Endothelial cell of umbilical vein (primary cell): ENCODE measurements at regions not wholly inside any gene's neighbourhood (a gene's known extent, or its start where the extent isn't known, plus 50 kb on each side); places are given as distances from the start of the nearest gene placed in this dataset.

ENCODE experiments used
- BruUV-seq: library from RNA; stranded (reverse); fragments of 400-500 nt; replicated peaks from 2 replicates; lab custom pipeline; 2021; lab: Mats Ljungman, UMichigan
- CTCF ChIA-PET: fragments of 300-600, 350-600 bp; sonication (Branson Sonifier 250); formaldehyde crosslinking; loops from one replicate; lab custom pipeline; 2021; ENCODE audit warnings: antibody characterized with exemption, inconsistent platforms; lab: Charles Lee
- POLR2A ChIA-PET: fragments of 300-600, 350-600 bp; sonication (Branson Sonifier 250); formaldehyde crosslinking; loops from one replicate; lab custom pipeline; 2021; ENCODE audit warnings: antibody characterized with exemption, inconsistent platforms; lab: Charles Lee
- DNase-seq: peaks from one replicate; pipeline ENCODE4 v3.0.0-alpha.2; 2011; ENCODE audit warnings: low read depth, low spot score
- FAIRE-seq: peaks from 2 replicates; lab custom pipeline; 2011; peaks lifted over from hg19 to GRCh38; lab: Jason Lieb, UNC
- H2AFZ ChIP-seq: 2 replicates; pipeline ENCODE4 v1.6.0; 2012; ENCODE audit warnings: low read depth, low read length, control low read depth, inconsistent platforms
- H3K27ac ChIP-seq: 2 replicates; pipeline ENCODE4 v1.5.1; 2011; ENCODE audit warnings: low read depth, mild to moderate bottlenecking, control low read depth, low read length, moderate library complexity; ENCODE audit not compliant: insufficient read depth
- H3K27me3 ChIP-seq, 2 experiments: 2 replicates each; pipeline versions ENCODE4 v1.6.0 to v1.6.1; 2011; ENCODE audit warnings: low read length in 2 of 2, mixed read lengths in 1 of 2; ENCODE audit not compliant: control insufficient read depth in 2 of 2, insufficient read depth in 2 of 2
- H3K36me3 ChIP-seq, 2 experiments: 2 replicates in 1 of 2; 3 replicates in 1 of 2; pipeline ENCODE4 v1.5.1; 2011; ENCODE audit warnings: low read length in 2 of 2, mild to moderate bottlenecking in 1 of 2, moderate library complexity in 1 of 2; ENCODE audit not compliant: control insufficient read depth in 2 of 2, insufficient read depth in 2 of 2; ENCODE audit errors: extremely low read depth in 1 of 2
- H3K4me1 ChIP-seq: 3 replicates; pipeline ENCODE4 v1.5.1; 2011; ENCODE audit warnings: mild to moderate bottlenecking, low read length; ENCODE audit not compliant: control insufficient read depth, insufficient read depth; ENCODE audit errors: extremely low read depth
- H3K4me2 ChIP-seq: 2 replicates; pipeline ENCODE4 v1.6.1; 2011; ENCODE audit warnings: low read length, control low read depth, mixed read lengths; ENCODE audit not compliant: insufficient read depth
- H3K4me3 ChIP-seq, 3 experiments: fragments of 200-600 bp in 1 of 3; sonication (generic), shearing (Covaris generic) in 1 of 3; replicated peaks in 1 of 3; 2 replicates each; pipeline ENCODE4 v1.5.1; 2011 to 2016; ENCODE audit warnings: control low read depth in 3 of 3, low read length in 3 of 3, mild to moderate bottlenecking in 2 of 3, inconsistent platforms in 1 of 3, low read depth in 1 of 3, moderate library complexity in 1 of 3; ENCODE audit not compliant: insufficient read depth in 1 of 3
- H3K79me2 ChIP-seq: 2 replicates; pipeline ENCODE4 v1.6.0; 2012; ENCODE audit warnings: low read length, inconsistent platforms; ENCODE audit not compliant: control insufficient read depth, insufficient read depth
- H3K9ac ChIP-seq: replicated peaks from 2 replicates; pipeline ENCODE3; 2011; ENCODE audit warnings: low read length, control low read depth; ENCODE audit not compliant: insufficient read depth; ENCODE audit errors: extremely low read depth
- H3K9me1 ChIP-seq: replicated peaks from 3 replicates; pipeline ENCODE4 v1.6.0; 2011; ENCODE audit warnings: mild to moderate bottlenecking, low read length; ENCODE audit not compliant: control insufficient read depth, insufficient read depth; ENCODE audit errors: extremely low read depth
- H3K9me3 ChIP-seq: replicated peaks from 2 replicates; pipeline ENCODE4 v1.5.1; 2012; ENCODE audit warnings: low read length, inconsistent platforms; ENCODE audit not compliant: control insufficient read depth, insufficient read depth
- H4K20me1 ChIP-seq: replicated peaks from 2 replicates; pipeline ENCODE3; 2011; ENCODE audit warnings: mild to moderate bottlenecking, low read length; ENCODE audit not compliant: control insufficient read depth, insufficient read depth; ENCODE audit errors: extremely low read depth
- FOS ChIP-seq: IDR thresholded peaks from 2 replicates; pipeline ENCODE4 v1.6.1; 2011; ENCODE audit warnings: mild to moderate bottlenecking, low read length, moderate library complexity, borderline replicate concordance; ENCODE audit not compliant: insufficient read depth
- GATA2 ChIP-seq: IDR thresholded peaks from 2 replicates; pipeline ENCODE4 v1.7.0; 2011; ENCODE audit warnings: low read depth, mild to moderate bottlenecking, moderate library complexity, mixed read lengths, low read length; ENCODE audit not compliant: insufficient read length, insufficient read depth
- JUN ChIP-seq: IDR thresholded peaks from 2 replicates; pipeline ENCODE4 v1.6.1; 2011; ENCODE audit warnings: borderline replicate concordance, low read depth; ENCODE audit not compliant: insufficient read length, insufficient read depth
- MYC ChIP-seq: IDR thresholded peaks from one replicate; pipeline ENCODE4 v1.6.1; 2011; ENCODE audit warnings: mild to moderate bottlenecking, low read depth, low read length
- POLR2A ChIP-seq: IDR thresholded peaks from 2 replicates; pipeline ENCODE4 v1.6.1; 2012; ENCODE audit warnings: low read depth, mild to moderate bottlenecking, control low read depth, low read length
- POLR2AphosphoS5 ChIP-seq: IDR thresholded peaks from 2 replicates; pipeline ENCODE4 v1.6.1; 2012; ENCODE audit warnings: low read depth, mild to moderate bottlenecking, control low read depth, low read length, moderate library complexity; ENCODE audit not compliant: insufficient read depth
- dilution Hi-C: fragments of 300-500 bp; cut with MboI; formaldehyde crosslinking; loops from one replicate; pipeline ENCODE4 v1.15.0; 2019; ENCODE audit warnings: low sequenced_read_pairs; ENCODE audit not compliant: extremely low pct_ligation_motif_present
- intact Hi-C: fragments of 100-400 bp; cut with micrococcal nuclease; formaldehyde crosslinking; loops from one replicate; pipeline ENCODE4 v1.10.0; 2022
- TF ChIP-seq, protein P1 (sequence below), 2 donors: IDR thresholded peaks; 1 replicate in 1 of 2; 2 replicates in 1 of 2; pipeline ENCODE4 v1.5.1; 2011; ENCODE audit warnings: low read length in 2 of 2, mild to moderate bottlenecking in 2 of 2, moderate library complexity in 2 of 2, control low read depth in 1 of 2, inconsistent platforms in 1 of 2, low read depth in 1 of 2; ENCODE audit not compliant: insufficient read depth in 1 of 2; ENCODE audit errors: extremely low read depth in 1 of 2
- TF ChIP-seq, protein P2 (sequence below): IDR thresholded peaks from 2 replicates; pipeline ENCODE4 v1.6.1; 2011; ENCODE audit not compliant: insufficient read depth, insufficient read length

DNA sequence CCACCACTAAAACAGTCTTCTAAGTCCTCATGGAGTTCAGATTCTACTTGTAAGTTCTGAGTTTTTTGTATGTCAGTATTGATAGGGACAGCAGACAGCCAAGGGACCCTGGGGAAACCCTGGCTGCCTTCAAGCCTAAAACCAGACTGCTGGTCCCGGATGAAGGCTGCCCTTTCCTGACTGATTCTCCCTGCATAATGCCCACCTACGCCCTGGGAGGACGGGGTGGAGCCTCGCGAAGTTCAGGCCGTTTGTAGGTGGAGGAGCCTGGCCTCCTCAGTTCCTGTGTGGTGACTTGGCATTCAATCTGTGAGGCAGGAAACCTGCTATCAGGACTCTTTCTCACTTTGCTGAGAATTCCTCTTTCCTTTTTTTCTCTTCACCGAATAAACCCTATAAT lies 120.3 kb upstream of the LGSN start:
- intact Hi-C loops (no loop called here), dilution Hi-C loops (no loop called here)
- CTCF ChIA-PET, result no interaction called here
- no peak overlapping the region for H3K4me2 ChIP-seq
- no peaks in the 10 kb centered on the region for H4K20me1 ChIP-seq
- POLR2A ChIA-PET, result interaction anchor here (0.6 kb wide), 1 partner anchor 100 kb away, joined by 3 read pairs; no protein-coding TSS in a partner anchor
- H3K9me3 ChIP-seq, result no peaks in the 10 kb centered on the region
- H3K79me2 ChIP-seq, result no peaks in the 10 kb centered on the region
- TF ChIP-seq, protein P1, sequence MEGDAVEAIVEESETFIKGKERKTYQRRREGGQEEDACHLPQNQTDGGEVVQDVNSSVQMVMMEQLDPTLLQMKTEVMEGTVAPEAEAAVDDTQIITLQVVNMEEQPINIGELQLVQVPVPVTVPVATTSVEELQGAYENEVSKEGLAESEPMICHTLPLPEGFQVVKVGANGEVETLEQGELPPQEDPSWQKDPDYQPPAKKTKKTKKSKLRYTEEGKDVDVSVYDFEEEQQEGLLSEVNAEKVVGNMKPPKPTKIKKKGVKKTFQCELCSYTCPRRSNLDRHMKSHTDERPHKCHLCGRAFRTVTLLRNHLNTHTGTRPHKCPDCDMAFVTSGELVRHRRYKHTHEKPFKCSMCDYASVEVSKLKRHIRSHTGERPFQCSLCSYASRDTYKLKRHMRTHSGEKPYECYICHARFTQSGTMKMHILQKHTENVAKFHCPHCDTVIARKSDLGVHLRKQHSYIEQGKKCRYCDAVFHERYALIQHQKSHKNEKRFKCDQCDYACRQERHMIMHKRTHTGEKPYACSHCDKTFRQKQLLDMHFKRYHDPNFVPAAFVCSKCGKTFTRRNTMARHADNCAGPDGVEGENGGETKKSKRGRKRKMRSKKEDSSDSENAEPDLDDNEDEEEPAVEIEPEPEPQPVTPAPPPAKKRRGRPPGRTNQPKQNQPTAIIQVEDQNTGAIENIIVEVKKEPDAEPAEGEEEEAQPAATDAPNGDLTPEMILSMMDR (IDR thresholded peaks at IDR 0.05; ENCODE audit: extremely low read depth in 1 of 2, insufficient read depth in 1 of 2, low read depth in 1 of 2, low read length in 2 of 2), result no peak
- no peak for TF ChIP-seq MYC
- TF ChIP-seq POLR2A, result no peak
- TF ChIP-seq GATA2, result no peak
- TF ChIP-seq, protein P2, sequence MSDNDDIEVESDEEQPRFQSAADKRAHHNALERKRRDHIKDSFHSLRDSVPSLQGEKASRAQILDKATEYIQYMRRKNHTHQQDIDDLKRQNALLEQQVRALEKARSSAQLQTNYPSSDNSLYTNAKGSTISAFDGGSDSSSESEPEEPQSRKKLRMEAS, result no peak
- no peak for TF ChIP-seq POLR2AphosphoS5
- no peak for TF ChIP-seq FOS
- TF ChIP-seq JUN, result no peak
- H3K4me3 ChIP-seq, result no peak overlapping the region
- no peaks in the 10 kb centered on the region for H3K9me1 ChIP-seq
- H3K27ac ChIP-seq, result no peak overlapping the region
- no TSS peak for BruUV-seq
- H3K36me3 ChIP-seq, result no peaks in the 10 kb centered on the region
- H2AFZ ChIP-seq, result no peak overlapping the region
- no peak for FAIRE-seq
- H3K27me3 ChIP-seq, result no peaks in the 10 kb centered on the region
- DNase-seq, result no peak
- no peaks in the 10 kb centered on the region for H3K4me1 ChIP-seq
- H3K9ac ChIP-seq, result no peak overlapping the region
